PC-9 (cell line): ENCODE measurements at regions not wholly inside any gene's neighbourhood (a gene's known extent, or its start where the extent isn't known, plus 50 kb on each side); places are given as distances from the start of the nearest gene placed in this dataset.

ENCODE experiments used
- BruUV-seq: library from RNA; stranded (reverse); fragments of 400-500 nt; replicated peaks from 2 replicates; lab custom pipeline; 2021; lab: Mats Ljungman, UMichigan
- CTCF ChIA-PET: fragments of 300-600 bp; sonication (Branson Sonifier 250); formaldehyde crosslinking; loops from one replicate; lab custom pipeline; 2022; ENCODE audit warnings: antibody characterized with exemption; lab: Charles Lee
- POLR2A ChIA-PET: fragments of 300-600 bp; sonication (Branson Sonifier 250); formaldehyde crosslinking; loops from one replicate; lab custom pipeline; 2022; ENCODE audit warnings: antibody characterized with exemption; ENCODE audit not compliant: unreplicated experiment; lab: Charles Lee
- DNase-seq, 2 experiments: peaks; one replicate each; pipeline versions ENCODE4 v3.0.0 to v3.0.0-alpha.2; 2015 to 2022; ENCODE audit warnings: mixed read lengths in 1 of 2
- H2AFZ ChIP-seq: fragments of 200-600 bp; sonication (generic); 2 replicates; pipeline ENCODE4 v1.8.1; 2017; ENCODE audit warnings: antibody characterized with exemption
- H3F3A ChIP-seq: fragments of 200-600 bp; sonication (generic); 2 replicates; pipeline ENCODE4 v1.8.1; 2017; ENCODE audit warnings: antibody characterized with exemption, mild to moderate bottlenecking, low read depth; ENCODE audit not compliant: insufficient read depth
- H3K27ac ChIP-seq: fragments of 200-600 bp; sonication (generic); 2 replicates; pipeline ENCODE4 v1.6.1; 2016; ENCODE audit warnings: mixed run types
- H3K27me3 ChIP-seq: fragments of 200-600 bp; sonication (generic); 2 replicates; pipeline ENCODE4 v1.6.1; 2016; ENCODE audit warnings: low read depth, mixed run types; ENCODE audit not compliant: insufficient read depth
- H3K36me3 ChIP-seq: fragments of 200-600 bp; sonication (generic); 2 replicates; pipeline ENCODE4 v1.6.1; 2016; ENCODE audit warnings: low read depth, mixed run types
- H3K4me1 ChIP-seq: fragments of 200-600 bp; sonication (generic); replicated peaks from 2 replicates; pipeline ENCODE4 v1.6.1; 2016; ENCODE audit warnings: mixed run types; ENCODE audit not compliant: insufficient read depth
- H3K4me2 ChIP-seq: fragments of 200-600 bp; sonication (generic); 2 replicates; pipeline ENCODE4 v1.6.1; 2017; ENCODE audit warnings: mixed run types
- H3K4me3 ChIP-seq: fragments of 200-600 bp; sonication (generic); 2 replicates; pipeline ENCODE4 v1.6.1; 2016; ENCODE audit warnings: mixed run types
- H3K79me2 ChIP-seq: fragments of 200-600 bp; sonication (generic); 2 replicates; pipeline ENCODE4 v1.6.1; 2017; ENCODE audit warnings: low read depth, mixed run types
- H3K9me2 ChIP-seq: fragments of 200-600 bp; sonication (generic); 2 replicates; pipeline ENCODE4 v1.8.1; 2017; ENCODE audit warnings: mild to moderate bottlenecking; ENCODE audit not compliant: insufficient read depth
- H3K9me3 ChIP-seq: fragments of 200-600 bp; sonication (generic); 2 replicates; pipeline ENCODE4 v1.8.1; 2016; ENCODE audit warnings: low read depth; ENCODE audit not compliant: insufficient read depth
- H4K20me1 ChIP-seq: fragments of 200-600 bp; sonication (generic); 2 replicates; pipeline ENCODE4 v1.8.1; 2017; ENCODE audit not compliant: insufficient read depth
- EZH2 ChIP-seq: fragments of 200-600 bp; sonication (generic); IDR thresholded peaks from 2 replicates; pipeline ENCODE4 v1.8.0; 2017; ENCODE audit warnings: antibody characterized with exemption, low read depth
- intact Hi-C: fragments of 100-400 bp; cut with micrococcal nuclease; formaldehyde crosslinking; loops from one replicate; pipeline ENCODE4 v1.10.0; 2022; ENCODE audit not compliant: unreplicated experiment
- TF ChIP-seq, protein P1 (sequence below): fragments of 200-600 bp; sonication (generic); conservative IDR thresholded peaks from 2 replicates; pipeline ENCODE4 v1.6.1; 2017; ENCODE audit warnings: mixed run types, antibody characterized with exemption, mild to moderate bottlenecking, moderate library complexity

DNA sequence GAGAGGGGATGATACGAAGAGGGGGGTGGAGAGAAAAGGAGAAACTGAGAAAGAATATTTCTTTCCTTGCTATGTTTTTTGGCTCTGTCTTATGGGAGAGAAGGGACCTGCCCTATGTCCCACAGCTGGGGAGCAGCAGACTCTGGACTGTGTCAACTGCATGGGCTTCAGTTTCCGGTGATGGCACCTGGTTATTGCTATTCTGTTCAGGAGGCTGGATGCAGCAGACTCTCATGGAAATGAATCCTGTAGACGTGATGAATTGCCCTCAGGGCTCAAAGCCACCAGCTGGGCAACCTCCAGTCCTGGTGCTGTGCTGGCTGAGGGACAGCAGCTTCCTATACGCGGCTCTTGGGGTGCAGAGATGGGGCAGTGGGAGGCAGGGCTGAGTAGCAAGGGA, 121.2 kb downstream of the HAPSTR1 start:
- intact Hi-C loops: no loop called here
- no peak overlapping the region for H3K27ac ChIP-seq
- no TSS peak for BruUV-seq
- no peak overlapping the region for H2AFZ ChIP-seq
- no peaks in the 10 kb centered on the region for H3K79me2 ChIP-seq
- ChIA-PET CTCF (no interaction called here), POLR2A (no interaction called here)
- H3K9me3 ChIP-seq: no peaks in the 10 kb centered on the region
- H3K4me3 ChIP-seq: no peak overlapping the region
- H3K4me2 ChIP-seq: no peak overlapping the region
- DNase-seq: no peak
- no peaks in the 10 kb centered on the region for H3K9me2 ChIP-seq
- no peaks in the 10 kb centered on the region for H3K4me1 ChIP-seq
- no peaks in the 10 kb centered on the region for H4K20me1 ChIP-seq
- no peaks in the 10 kb centered on the region for H3F3A ChIP-seq
- no peaks in the 10 kb centered on the region for H3K36me3 ChIP-seq
- H3K27me3 ChIP-seq: peaks cover 88% of the 10 kb centered on the region
- no peak for TF ChIP-seq EZH2
- TF ChIP-seq, protein P1, sequence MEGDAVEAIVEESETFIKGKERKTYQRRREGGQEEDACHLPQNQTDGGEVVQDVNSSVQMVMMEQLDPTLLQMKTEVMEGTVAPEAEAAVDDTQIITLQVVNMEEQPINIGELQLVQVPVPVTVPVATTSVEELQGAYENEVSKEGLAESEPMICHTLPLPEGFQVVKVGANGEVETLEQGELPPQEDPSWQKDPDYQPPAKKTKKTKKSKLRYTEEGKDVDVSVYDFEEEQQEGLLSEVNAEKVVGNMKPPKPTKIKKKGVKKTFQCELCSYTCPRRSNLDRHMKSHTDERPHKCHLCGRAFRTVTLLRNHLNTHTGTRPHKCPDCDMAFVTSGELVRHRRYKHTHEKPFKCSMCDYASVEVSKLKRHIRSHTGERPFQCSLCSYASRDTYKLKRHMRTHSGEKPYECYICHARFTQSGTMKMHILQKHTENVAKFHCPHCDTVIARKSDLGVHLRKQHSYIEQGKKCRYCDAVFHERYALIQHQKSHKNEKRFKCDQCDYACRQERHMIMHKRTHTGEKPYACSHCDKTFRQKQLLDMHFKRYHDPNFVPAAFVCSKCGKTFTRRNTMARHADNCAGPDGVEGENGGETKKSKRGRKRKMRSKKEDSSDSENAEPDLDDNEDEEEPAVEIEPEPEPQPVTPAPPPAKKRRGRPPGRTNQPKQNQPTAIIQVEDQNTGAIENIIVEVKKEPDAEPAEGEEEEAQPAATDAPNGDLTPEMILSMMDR: no peak

DNA sequence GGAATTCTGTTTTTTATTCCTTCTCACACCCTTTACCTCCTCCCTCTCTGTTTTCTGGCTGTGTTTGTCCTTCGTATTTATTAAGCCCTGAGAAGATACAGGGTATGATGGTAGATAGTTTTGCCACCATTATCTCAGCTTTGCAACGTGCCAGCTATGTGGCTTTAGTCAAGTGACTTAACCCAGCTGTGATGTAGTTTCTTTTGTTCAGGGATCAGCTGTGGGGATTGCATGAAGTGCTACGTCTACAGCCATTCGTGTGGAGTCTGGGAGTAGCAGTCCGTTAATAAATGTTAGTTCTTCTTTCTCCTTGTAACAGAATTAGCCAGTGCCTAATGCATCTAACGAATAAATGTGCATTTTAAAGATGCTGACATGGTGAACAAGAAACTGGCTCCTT, 128.4 kb downstream of the HAPSTR1 start:
- Histone ChIP-seq H3K9me3 (no peaks in the 10 kb centered on the region), H4K20me1 (no peaks in the 10 kb centered on the region), H3K4me2 (no peak overlapping the region), H3K36me3 (no peaks in the 10 kb centered on the region), H3K27me3 (peaks cover 87% of the 10 kb centered on the region), H3K79me2 (no peaks in the 10 kb centered on the region), H3K4me1 (no peaks in the 10 kb centered on the region), H3K4me3 (no peak overlapping the region), H3F3A (no peaks in the 10 kb centered on the region), H2AFZ (no peak overlapping the region), H3K9me2 (no peaks in the 10 kb centered on the region), H3K27ac (no peak overlapping the region)
- POLR2A ChIA-PET: no interaction called here
- BruUV-seq: no TSS peak
- intact Hi-C loops: no loop called here
- no peak for TF ChIP-seq EZH2
- TF ChIP-seq, protein P1: no peak
- DNase-seq: no peak
- CTCF ChIA-PET: no interaction called here

DNA sequence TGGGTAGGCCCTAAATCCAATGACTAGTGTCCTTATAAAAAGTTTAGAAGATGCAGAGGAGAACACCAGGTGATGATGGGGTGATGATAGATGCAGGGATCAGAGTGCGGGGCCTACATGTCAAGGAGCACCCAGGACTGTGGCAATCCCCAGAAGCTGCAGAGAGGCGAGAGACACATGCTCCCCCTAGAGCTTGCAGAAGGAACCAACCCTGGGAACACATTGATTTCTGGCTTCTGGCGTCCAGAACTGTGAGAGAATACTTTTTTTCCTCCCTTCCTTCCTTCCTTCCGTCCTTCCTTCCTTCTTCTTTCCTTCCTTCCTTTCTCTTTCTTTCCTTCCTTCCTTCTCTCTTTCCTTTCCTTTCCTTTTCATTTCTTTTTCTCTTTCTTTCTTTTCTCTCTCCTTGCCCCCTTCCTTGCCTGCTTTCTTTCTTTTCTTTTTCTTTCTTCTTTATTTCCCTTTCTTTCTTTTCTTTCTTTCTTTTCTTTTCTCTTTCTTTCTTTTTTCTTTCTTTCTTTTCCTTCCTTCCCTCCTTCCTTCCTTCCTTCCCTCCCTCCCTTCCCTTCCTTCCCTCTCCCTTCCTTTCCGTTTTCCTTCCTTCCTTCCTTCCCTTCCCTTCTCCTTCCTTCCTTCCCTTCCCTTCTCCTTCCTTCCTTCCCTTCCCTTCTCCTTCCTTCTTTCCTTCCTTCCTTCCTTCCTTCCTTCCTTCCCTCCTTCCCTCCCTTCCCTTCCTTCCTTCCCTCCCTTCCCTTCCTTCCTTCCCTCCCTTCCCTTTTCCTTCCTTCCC, 134.3 kb downstream of the HAPSTR1 start:
- Histone ChIP-seq H2AFZ (no peak overlapping the region), H3K4me3 (no peak overlapping the region), H3K4me1 (no peaks in the 10 kb centered on the region), H3K4me2 (no peak overlapping the region), H3K79me2 (no peaks in the 10 kb centered on the region), H4K20me1 (no peaks in the 10 kb centered on the region), H3K27me3 (peaks cover 72% of the 10 kb centered on the region), H3F3A (no peaks in the 10 kb centered on the region), H3K27ac (no peak overlapping the region), H3K36me3 (no peaks in the 10 kb centered on the region), H3K9me2 (no peaks in the 10 kb centered on the region), H3K9me3 (no peaks in the 10 kb centered on the region)
- CTCF ChIA-PET: no interaction called here
- TF ChIP-seq, protein P1: peak; percentile 49; the same call in 1 of the 2 replicates
- no peak for TF ChIP-seq EZH2
- intact Hi-C loops: no loop called here
- POLR2A ChIA-PET: no interaction called here
- no peak for DNase-seq
- no TSS peak for BruUV-seq
